IMR-90 (cell line): ENCODE measurements at regions not wholly inside any gene's neighbourhood (a gene's known extent, or its start where the extent isn't known, plus 50 kb on each side); places are given as distances from the start of the nearest gene placed in this dataset.

Source experiments
- ATAC-seq: fragments of 200-7000 bp; cut with Tn5 transposase; 2 replicates; pipeline ENCODE4 v1.9.1; 2020; ENCODE audit warnings: low read depth, mild to moderate bottlenecking, moderate library complexity
- BruUV-seq: library from RNA; stranded (reverse); fragments of 400-500 nt; replicated peaks from 2 replicates; lab custom pipeline; 2021; lab: Mats Ljungman, UMichigan
- CTCF ChIA-PET: fragments of 300-600 bp; formaldehyde crosslinking; extraction: SDS; loops from one replicate; lab custom pipeline; 2021; ENCODE audit warnings: antibody characterized with exemption; lab: Yijun Ruan, JAX
- POLR2A ChIA-PET: fragments of 300-600 bp; sonication (Branson Sonifier 250); formaldehyde crosslinking; loops from one replicate; lab custom pipeline; 2022; ENCODE audit warnings: antibody characterized with exemption; ENCODE audit not compliant: unreplicated experiment; lab: Charles Lee
- DNase-seq: peaks from one replicate; pipeline ENCODE4 v3.0.0; 2013
- H2AFZ ChIP-seq: replicated peaks from 2 replicates; pipeline ENCODE3; 2013; ENCODE audit warnings: low read length, mild to moderate bottlenecking; ENCODE audit not compliant: poor library complexity
- H2AK5ac ChIP-seq: 2 replicates; pipeline ENCODE4 v1.6.1; 2013; ENCODE audit warnings: low read depth, low read length, inconsistent platforms
- H2AK9ac ChIP-seq: replicated peaks from 2 replicates; pipeline ENCODE3; 2013; ENCODE audit warnings: mild to moderate bottlenecking, low read depth, low read length, moderate library complexity; ENCODE audit not compliant: poor library complexity
- H2BK120ac ChIP-seq: 2 replicates; pipeline ENCODE4 v1.6.1; 2013; ENCODE audit warnings: low read depth, low read length, inconsistent platforms
- H2BK15ac ChIP-seq: 3 replicates; pipeline ENCODE4 v1.6.1; 2013; ENCODE audit warnings: low read depth, low read length, inconsistent platforms
- H2BK20ac ChIP-seq: 2 replicates; pipeline ENCODE4 v1.6.1; 2013; ENCODE audit warnings: low read depth, mild to moderate bottlenecking, inconsistent platforms, low read length, moderate library complexity
- H2BK5ac ChIP-seq: 2 replicates; pipeline ENCODE4 v1.6.1; 2013; ENCODE audit warnings: mild to moderate bottlenecking, low read depth, low read length, inconsistent platforms; ENCODE audit not compliant: poor library complexity, severe bottlenecking
- H3K14ac ChIP-seq: replicated peaks from 2 replicates; pipeline ENCODE4 v1.6.1; 2013; ENCODE audit warnings: low read depth, low read length, inconsistent platforms
- H3K18ac ChIP-seq: 2 replicates; pipeline ENCODE4 v1.6.1; 2013; ENCODE audit warnings: low read depth, low read length, control low read depth
- H3K23ac ChIP-seq: 2 replicates; pipeline ENCODE4 v1.6.1; 2013; ENCODE audit warnings: low read depth, low read length, inconsistent platforms
- H3K27ac ChIP-seq: 2 replicates; pipeline ENCODE4 v1.5.1; 2013; ENCODE audit warnings: mild to moderate bottlenecking, control low read depth, low read length; ENCODE audit not compliant: insufficient read depth
- H3K27me3 ChIP-seq: 2 replicates; pipeline ENCODE4 v1.6.1; 2013; ENCODE audit warnings: low read length; ENCODE audit not compliant: control insufficient read depth, insufficient read depth
- H3K36me3 ChIP-seq: 2 replicates; pipeline ENCODE4 v1.6.1; 2013; ENCODE audit warnings: low read length, mixed read lengths; ENCODE audit not compliant: control insufficient read depth, insufficient read depth
- H3K4ac ChIP-seq: 2 replicates; pipeline ENCODE4 v1.6.1; 2013; ENCODE audit warnings: low read depth, low read length, inconsistent platforms
- H3K4me1 ChIP-seq: 2 replicates; pipeline ENCODE4 v1.6.1; 2013; ENCODE audit warnings: low read length, mixed read lengths; ENCODE audit not compliant: control insufficient read depth, insufficient read depth
- H3K4me2 ChIP-seq: 2 replicates; pipeline ENCODE4 v1.6.1; 2013; ENCODE audit warnings: low read depth, mild to moderate bottlenecking, control low read depth, low read length, moderate library complexity
- H3K4me3 ChIP-seq: 2 replicates; pipeline ENCODE4 v1.5.1; 2013; ENCODE audit warnings: low read depth, mild to moderate bottlenecking, control low read depth, low read length, moderate library complexity; ENCODE audit not compliant: insufficient read depth
- H3K56ac ChIP-seq: 2 replicates; pipeline ENCODE4 v1.6.1; 2013; ENCODE audit warnings: low read length, inconsistent platforms; ENCODE audit not compliant: insufficient read depth; ENCODE audit errors: extremely low read depth
- H3K79me1 ChIP-seq, 2 experiments: 2 replicates each; pipeline ENCODE4 v1.6.1; 2013; ENCODE audit warnings: low read length in 2 of 2, inconsistent platforms in 1 of 2, low read depth in 1 of 2
- H3K9ac ChIP-seq: 2 replicates; pipeline ENCODE4 v1.6.1; 2013; ENCODE audit warnings: low read depth, low read length, control low read depth
- H3K9me1 ChIP-seq: 2 replicates; pipeline ENCODE4 v1.6.1; 2013; ENCODE audit warnings: low read length, inconsistent platforms; ENCODE audit not compliant: insufficient read depth
- H3K9me3 ChIP-seq: 2 replicates; pipeline ENCODE4 v1.6.1; 2013; ENCODE audit warnings: low read length; ENCODE audit not compliant: control insufficient read depth, insufficient read depth
- H4K20me1 ChIP-seq: 2 replicates; pipeline ENCODE4 v1.6.1; 2013; ENCODE audit warnings: low read length, inconsistent platforms; ENCODE audit not compliant: insufficient read depth
- H4K5ac ChIP-seq: 2 replicates; pipeline ENCODE4 v1.6.1; 2013; ENCODE audit warnings: mild to moderate bottlenecking, low read depth, low read length, control low read depth
- H4K8ac ChIP-seq, 2 experiments: 2 replicates each; pipeline ENCODE4 v1.6.1; 2013; ENCODE audit warnings: low read depth in 2 of 2, low read length in 2 of 2, control low read depth in 1 of 2, inconsistent platforms in 1 of 2
- H4K91ac ChIP-seq: 2 replicates; pipeline ENCODE4 v1.6.1; 2013; ENCODE audit warnings: low read depth, low read length, inconsistent platforms; ENCODE audit not compliant: insufficient read depth
- BHLHE40 ChIP-seq: fragments of 150-350 bp; IDR thresholded peaks from 2 replicates; pipeline ENCODE4 v1.6.1; 2016; ENCODE audit warnings: mild to moderate bottlenecking, low read depth, low read length
- CEBPB ChIP-seq: IDR thresholded peaks from 2 replicates; pipeline ENCODE4 v1.6.1; 2012; ENCODE audit warnings: low read depth, low read length, improper control_type of control experiment
- POLR2A ChIP-seq: IDR thresholded peaks from 2 replicates; pipeline ENCODE4 v1.6.1; 2012; ENCODE audit warnings: mild to moderate bottlenecking, low read depth, low read length
- RAD21 ChIP-seq: IDR thresholded peaks from 2 replicates; pipeline ENCODE4 v1.6.1; 2012; ENCODE audit warnings: low read length, improper control_type of control experiment
- SMC3 ChIP-seq: fragments of 150-350 bp; IDR thresholded peaks from 2 replicates; pipeline ENCODE4 v1.6.1; 2016; ENCODE audit warnings: low read depth, mild to moderate bottlenecking, antibody characterized with exemption, low read length, moderate library complexity
- WGBS, 2 experiments: methylation state at CpG; one replicate each; pipeline versions ENCODE4 v1.1.5 to v1.1.7; 2013; ENCODE audit warnings: missing lambda C conversion rate in 2 of 2; ENCODE audit not compliant: insufficient read length in 1 of 2; ENCODE audit errors: extremely low coverage in 2 of 2; 5-methylcytosine and 5-hydroxymethylcytosine counted together
- dilution Hi-C: fragments of 300-500 bp; cut with HindIII; formaldehyde crosslinking; loops from one replicate; pipeline ENCODE4 v1.14.3; 2018; ENCODE audit warnings: low sequenced_read_pairs; ENCODE audit not compliant: unreplicated experiment
- in situ Hi-C: fragments of 300-500 bp; cut with MboI; formaldehyde crosslinking; loops from 3 replicates; pipeline ENCODE4 v1.14.3; 2019; ENCODE audit warnings: low sequenced_read_pairs, inconsistent platforms, mixed read lengths
- intact Hi-C: fragments of 100-400 bp; cut with micrococcal nuclease; formaldehyde crosslinking; loops from 2 replicates; pipeline ENCODE4 v1.10.0; 2022

- Histone ChIP-seq H3K36me3 (no peaks in the 10 kb centered on the region), H3K18ac (no peak overlapping the region), H3K27me3 (no peaks in the 10 kb centered on the region), H3K9me1 (no peaks in the 10 kb centered on the region), H2AK5ac (no peak overlapping the region), H3K14ac (no peak overlapping the region), H3K79me1 (no peaks in the 10 kb centered on the region), H3K4ac (no peak overlapping the region), H2BK5ac (no peak overlapping the region), H4K5ac (no peak overlapping the region), H4K8ac (no peak overlapping the region), H2BK120ac (no peak overlapping the region), H2AFZ (no peak overlapping the region), H3K4me2 (no peak overlapping the region), H3K27ac (no peak overlapping the region), H3K4me1 (no peaks in the 10 kb centered on the region), H4K20me1 (no peaks in the 10 kb centered on the region), H3K4me3 (no peak overlapping the region), H3K9me3 (peaks cover 51% of the 10 kb centered on the region), H2BK15ac (no peak overlapping the region), H2AK9ac (no peak overlapping the region), H3K23ac (no peak overlapping the region), H3K56ac (no peak overlapping the region), H2BK20ac (no peak overlapping the region), H3K9ac (no peak overlapping the region), H4K91ac (no peak overlapping the region)
- CTCF ChIA-PET, result no interaction called here
- DNase-seq (no peak), ATAC-seq (no peak)
- in situ Hi-C loops (no loop called here), dilution Hi-C loops (no loop called here), intact Hi-C loops (no loop called here)
- BruUV-seq, result no TSS peak
- TF ChIP-seq SMC3 (no peak), CEBPB (no peak), BHLHE40 (no peak), RAD21 (no peak), POLR2A (no peak)
- 59% methylated on average over 7 of the region's 16 CpGs; no CpG with 5 or more reads in 1 of the 2 experiments for WGBS, 2 experiments
- POLR2A ChIA-PET, result no interaction called here
Measured at GRCh38 chr13:111510502-111511218, 190.2 kb downstream of the TEX29 start.
